AG04450 (cell line): ENCODE measurements at regions not wholly inside any gene's neighbourhood (a gene's known extent, or its start where the extent isn't known, plus 50 kb on each side); places are given as distances from the start of the nearest gene placed in this dataset.

Experiments used
- CTCF ChIA-PET: fragments of 300-600, 350-600 bp; formaldehyde crosslinking; extraction: SDS; loops from one replicate; lab custom pipeline; 2022; ENCODE audit warnings: antibody characterized with exemption, inconsistent platforms; lab: Charles Lee
- POLR2A ChIA-PET: fragments of 350-600 bp; formaldehyde crosslinking; extraction: SDS; loops from one replicate; lab custom pipeline; 2021; ENCODE audit warnings: antibody characterized with exemption, inconsistent platforms; lab: Yijun Ruan, JAX
- DNase-seq: peaks from one replicate; pipeline ENCODE4 v3.0.0-alpha.2; 2011; ENCODE audit warnings: low read depth, low spot score
- H3K27ac ChIP-seq: one replicate; pipeline ENCODE4 v1.5.1; 2012; ENCODE audit warnings: low read depth, low read length, control low read depth
- H3K27me3 ChIP-seq: one replicate; pipeline ENCODE4 v1.6.0; 2012; ENCODE audit warnings: low read length; ENCODE audit not compliant: control insufficient read depth, insufficient read depth
- H3K4me3 ChIP-seq: 2 replicates; pipeline ENCODE4 v1.5.1; 2011; ENCODE audit warnings: mild to moderate bottlenecking, low read depth, low read length, control low read depth
- H3K9me3 ChIP-seq: 2 replicates; pipeline ENCODE4 v1.5.1; 2012; ENCODE audit warnings: low read length; ENCODE audit not compliant: control insufficient read depth, insufficient read depth
- TF ChIP-seq, protein P1 (sequence below): IDR thresholded peaks from 2 replicates; pipeline ENCODE4 v1.5.1; 2011; ENCODE audit warnings: low read depth, low read length, control low read depth, inconsistent platforms

DNA sequence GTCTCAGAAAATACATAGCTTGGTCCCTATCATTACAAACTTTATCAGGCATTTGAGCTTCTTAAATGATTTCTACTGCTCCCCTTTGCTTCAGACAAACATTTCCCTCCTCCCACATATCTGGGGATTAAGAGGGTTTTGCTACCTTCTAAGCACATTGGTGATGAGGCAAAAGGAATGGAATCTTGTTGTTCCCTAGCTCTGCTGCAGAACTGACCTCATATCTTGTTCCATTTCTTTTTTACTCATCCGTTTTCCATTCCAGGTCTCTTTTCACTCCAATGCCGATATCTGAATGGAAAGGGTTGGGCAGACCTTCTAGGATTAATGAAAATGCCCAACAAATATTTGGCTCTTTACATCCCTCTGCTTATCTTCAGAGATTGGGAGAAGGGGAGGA, 444.6 kb downstream of the ZNF608 start:
- Histone ChIP-seq H3K27me3 (no peaks in the 10 kb centered on the region), H3K27ac (no peak overlapping the region), H3K4me3 (no peak overlapping the region), H3K9me3 (no peaks in the 10 kb centered on the region)
- ChIA-PET POLR2A (interaction anchor here (1.0 to 1.2 kb wide), 2 partner anchors 31 to 295 kb away, joined by 3 read pairs; no protein-coding TSS in a partner anchor), CTCF (no interaction called here)
- TF ChIP-seq, protein P1, sequence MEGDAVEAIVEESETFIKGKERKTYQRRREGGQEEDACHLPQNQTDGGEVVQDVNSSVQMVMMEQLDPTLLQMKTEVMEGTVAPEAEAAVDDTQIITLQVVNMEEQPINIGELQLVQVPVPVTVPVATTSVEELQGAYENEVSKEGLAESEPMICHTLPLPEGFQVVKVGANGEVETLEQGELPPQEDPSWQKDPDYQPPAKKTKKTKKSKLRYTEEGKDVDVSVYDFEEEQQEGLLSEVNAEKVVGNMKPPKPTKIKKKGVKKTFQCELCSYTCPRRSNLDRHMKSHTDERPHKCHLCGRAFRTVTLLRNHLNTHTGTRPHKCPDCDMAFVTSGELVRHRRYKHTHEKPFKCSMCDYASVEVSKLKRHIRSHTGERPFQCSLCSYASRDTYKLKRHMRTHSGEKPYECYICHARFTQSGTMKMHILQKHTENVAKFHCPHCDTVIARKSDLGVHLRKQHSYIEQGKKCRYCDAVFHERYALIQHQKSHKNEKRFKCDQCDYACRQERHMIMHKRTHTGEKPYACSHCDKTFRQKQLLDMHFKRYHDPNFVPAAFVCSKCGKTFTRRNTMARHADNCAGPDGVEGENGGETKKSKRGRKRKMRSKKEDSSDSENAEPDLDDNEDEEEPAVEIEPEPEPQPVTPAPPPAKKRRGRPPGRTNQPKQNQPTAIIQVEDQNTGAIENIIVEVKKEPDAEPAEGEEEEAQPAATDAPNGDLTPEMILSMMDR: no peak
- peak; percentile 59 for DNase-seq

DNA sequence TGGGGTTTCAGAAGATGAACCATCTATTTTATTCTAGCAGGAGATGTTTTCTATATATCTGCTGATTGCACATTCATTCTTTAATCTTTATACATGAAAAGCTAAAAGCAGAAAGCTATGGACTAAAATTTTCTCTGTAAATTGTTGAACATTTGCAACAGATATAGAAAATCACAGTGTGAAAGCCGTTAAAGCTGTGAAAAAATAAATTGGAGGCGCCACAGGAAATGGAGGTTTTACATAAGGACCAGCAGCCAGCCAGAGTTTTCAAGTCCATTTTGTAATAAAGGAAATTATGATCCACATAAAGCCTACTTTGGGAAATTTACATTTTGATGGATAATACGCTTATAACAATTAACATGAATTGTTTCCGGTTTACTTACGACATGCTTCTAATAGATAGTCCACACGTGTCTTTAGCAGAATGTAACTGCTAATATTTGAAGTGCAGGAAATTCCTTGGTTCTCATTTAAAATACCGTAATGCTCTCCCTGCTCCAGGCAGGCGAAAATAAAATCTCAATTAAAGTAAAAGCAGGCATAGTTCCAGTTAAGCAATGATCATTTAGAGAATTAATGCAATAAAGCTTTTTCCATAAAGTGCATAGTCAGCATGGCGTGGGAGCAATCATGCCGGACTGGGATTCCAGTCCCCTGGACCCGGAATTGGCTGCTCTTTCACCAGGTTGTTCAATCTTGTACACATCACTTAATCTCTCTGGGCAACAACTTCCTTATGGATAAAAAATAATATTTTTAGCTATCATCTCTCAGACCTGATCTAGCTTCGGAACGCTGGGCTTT, 445.4 kb downstream of the ZNF608 start:
- POLR2A ChIA-PET: interaction anchor here (1.0 to 1.2 kb wide), 2 partner anchors 32 to 295 kb away, joined by 3 read pairs; no protein-coding TSS in a partner anchor
- no peaks in the 10 kb centered on the region for H3K27me3 ChIP-seq
- H3K9me3 ChIP-seq: no peaks in the 10 kb centered on the region
- no peak overlapping the region for H3K27ac ChIP-seq
- CTCF ChIA-PET: no interaction called here
- H3K4me3 ChIP-seq: no peak overlapping the region
- DNase-seq: no peak
- TF ChIP-seq, protein P1: no peak

GRCh38 chr5:124297826-124298225, 448.6 kb downstream of the ZNF608 start:
- ChIA-PET POLR2A (no interaction called here), CTCF (no interaction called here)
- DNase-seq: no peak

DNA sequence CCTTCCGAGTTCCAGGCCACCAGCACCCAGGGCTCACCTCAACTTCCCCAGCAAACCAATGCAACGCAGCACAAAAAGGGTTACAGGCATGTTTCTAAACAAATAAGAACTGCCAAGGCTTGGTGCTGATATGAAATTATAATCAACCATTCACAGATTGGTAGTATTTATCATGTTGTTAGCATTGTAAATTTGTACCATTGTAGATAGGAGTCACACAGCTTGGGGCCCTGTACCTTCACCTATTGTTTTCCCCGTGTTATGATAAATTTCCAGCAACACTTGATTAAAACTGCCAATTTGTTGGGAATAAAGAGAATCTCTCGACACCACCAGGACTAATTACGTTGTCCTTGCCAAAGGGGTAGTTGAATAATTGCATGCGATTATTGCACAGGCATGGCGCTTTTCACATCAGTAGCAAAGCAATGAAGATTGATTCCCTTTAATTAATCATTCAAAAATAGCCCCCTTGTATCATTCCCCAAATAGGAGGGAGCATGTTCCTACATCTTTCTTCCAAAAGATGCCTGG, 454.1 kb downstream of the ZNF608 start:
- ChIA-PET CTCF (no interaction called here), POLR2A (no interaction called here)
- no peaks in the 10 kb centered on the region for H3K27me3 ChIP-seq
- TF ChIP-seq, protein P1: no peak
- no peak overlapping the region for H3K27ac ChIP-seq
- no peak for DNase-seq
- no peak overlapping the region for H3K4me3 ChIP-seq
- no peaks in the 10 kb centered on the region for H3K9me3 ChIP-seq

More at GRCh38 chr5:124297826-124298225, 448.6 kb downstream of the ZNF608 start:
- TF ChIP-seq, protein P1: no peak
- H3K27ac ChIP-seq: no peak overlapping the region
- no peak overlapping the region for H3K4me3 ChIP-seq
- no peaks in the 10 kb centered on the region for H3K9me3 ChIP-seq
- H3K27me3 ChIP-seq: no peaks in the 10 kb centered on the region

DNA sequence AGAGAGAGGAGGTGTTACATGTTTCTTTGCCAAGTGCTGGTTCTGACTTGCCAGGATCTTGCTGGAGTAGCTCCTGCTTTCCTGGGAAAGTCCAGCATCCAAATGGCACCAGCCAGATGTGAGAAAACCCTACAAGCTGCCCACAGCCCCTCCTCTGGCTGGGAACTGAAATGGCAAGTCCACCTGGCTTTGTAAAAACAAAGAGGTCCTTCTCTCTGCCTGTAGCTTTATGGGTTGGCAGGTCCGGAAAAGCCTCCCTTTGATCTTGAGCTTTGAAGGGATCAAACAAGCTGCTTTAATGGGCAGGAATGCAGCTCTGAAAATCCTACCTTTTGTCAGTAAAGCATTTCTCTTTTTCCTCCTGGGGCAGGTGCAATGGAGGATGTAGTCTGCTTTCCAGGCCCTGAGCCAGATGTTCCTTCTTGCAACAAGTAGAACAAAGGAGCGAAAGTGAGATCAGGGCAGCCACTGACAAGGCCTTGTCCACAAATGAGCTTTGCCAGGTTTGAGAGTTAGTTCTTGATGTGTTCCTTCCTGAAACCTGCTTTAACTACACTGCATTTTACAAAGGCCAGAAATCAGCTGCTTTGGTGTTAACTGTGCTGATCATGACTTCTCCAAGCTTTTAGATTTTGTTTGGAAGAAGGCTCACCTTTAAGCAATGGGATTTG, 456.7 kb downstream of the ZNF608 start:
- TF ChIP-seq, protein P1: no peak
- DNase-seq: no peak
- H3K27ac ChIP-seq: no peak overlapping the region
- no peak overlapping the region for H3K4me3 ChIP-seq
- ChIA-PET POLR2A (no interaction called here), CTCF (no interaction called here)
- peaks cover 3% of the 10 kb centered on the region for H3K27me3 ChIP-seq
- H3K9me3 ChIP-seq: no peaks in the 10 kb centered on the region
